Panc1 (cell line): ENCODE measurements at regions not wholly inside any gene's neighbourhood (a gene's known extent, or its start where the extent isn't known, plus 50 kb on each side); places are given as distances from the start of the nearest gene placed in this dataset.

Experiments used
- CTCF ChIP-seq: fragments of 450-650 bp; IDR thresholded peaks from 2 replicates; pipeline ENCODE4 v1.5.1; 2017; ENCODE audit warnings: mild to moderate bottlenecking
- POLR2AphosphoS5 ChIP-seq: IDR thresholded peaks from 2 replicates; pipeline ENCODE4 v1.6.1; 2012; ENCODE audit warnings: mild to moderate bottlenecking, low read depth, low read length, moderate library complexity
- TCF7L2 ChIP-seq: IDR thresholded peaks from 2 replicates; pipeline ENCODE4 v1.6.1; 2011; ENCODE audit warnings: mild to moderate bottlenecking, low read depth, low read length, inconsistent platforms

GRCh38 chr5:54397420-54397819 is 58.1 kb upstream of the HSPB3 start:
- TF ChIP-seq TCF7L2 (no peak), CTCF (no peak), POLR2AphosphoS5 (no peak)
